WTC11 (cell line): ENCODE measurements at regions not wholly inside any gene's neighbourhood (a gene's known extent, or its start where the extent isn't known, plus 50 kb on each side); places are given as distances from the start of the nearest gene placed in this dataset.
A peak's percentile ranks its signal among the peaks of the same experiment; 100 is the strongest.

Experiments
- ATAC-seq: fragments of 200-7000 bp; cut with Tn5 transposase; 2 replicates; pipeline ENCODE4 v1.10.0; 2021; ENCODE audit warnings: mild to moderate bottlenecking, moderate library complexity
- CTCF ChIA-PET: fragments of 300-600 bp; sonication (Branson Sonifier 250); formaldehyde crosslinking; loops from one replicate; lab custom pipeline; 2021; ENCODE audit warnings: antibody characterized with exemption; lab: Charles Lee
- POLR2A ChIA-PET: fragments of 350-600 bp; sonication (Branson Sonifier 250); formaldehyde crosslinking; loops from one replicate; lab custom pipeline; 2021; ENCODE audit warnings: antibody characterized with exemption; lab: Charles Lee
- DNase-seq: peaks from one replicate; pipeline ENCODE4 v3.0.0; 2021; ENCODE audit warnings: low spot score
- H3K27ac Mint-ChIP-seq: 2 replicates; pipeline ENCODE4 v1.8.0; 2021; ENCODE audit warnings: mixed read lengths
- H3K27me3 Mint-ChIP-seq: 2 replicates; pipeline ENCODE4 v1.8.0; 2021; ENCODE audit warnings: low read depth, mild to moderate bottlenecking, moderate library complexity, mixed read lengths
- H3K36me3 Mint-ChIP-seq: 2 replicates; pipeline ENCODE4 v1.8.0; 2021; ENCODE audit warnings: mixed read lengths
- H3K4me1 Mint-ChIP-seq: 2 replicates; pipeline ENCODE4 v1.8.0; 2022; ENCODE audit warnings: mixed read lengths
- H3K4me3 Mint-ChIP-seq: 2 replicates; pipeline ENCODE4 v1.8.0; 2021; ENCODE audit warnings: mild to moderate bottlenecking, moderate library complexity, mixed read lengths
- H3K9me3 Mint-ChIP-seq: 2 replicates; pipeline ENCODE4 v1.8.0; 2021; ENCODE audit warnings: mixed read lengths
- ATF1 ChIP-seq: sonication (generic); formaldehyde crosslinking; IDR thresholded peaks from 2 replicates; pipeline ENCODE4 v1.8.1; 2023; ENCODE audit warnings: mild to moderate bottlenecking, moderate library complexity, missing genetic modification reagents
- ELF4 ChIP-seq: sonication (generic); formaldehyde crosslinking; IDR thresholded peaks from 2 replicates; pipeline ENCODE4 v1.8.1; 2022; ENCODE audit warnings: low read depth, mild to moderate bottlenecking, moderate library complexity, missing genetic modification reagents
- FOXK1 ChIP-seq: sonication (generic); formaldehyde crosslinking; IDR thresholded peaks from 2 replicates; pipeline ENCODE4 v1.8.0; 2022; ENCODE audit warnings: mild to moderate bottlenecking, moderate library complexity, missing genetic modification reagents
- FOXP1 ChIP-seq: sonication (generic); formaldehyde crosslinking; IDR thresholded peaks from 2 replicates; pipeline ENCODE4 v1.8.0; 2022; ENCODE audit warnings: missing genetic modification reagents, mild to moderate bottlenecking, moderate library complexity, borderline replicate concordance
- GTF2I ChIP-seq: fragments of 250-450 bp; sonication (Bioruptor Pico); conservative IDR thresholded peaks from 2 replicates; pipeline ENCODE4 v1.4.0; 2021; ENCODE audit warnings: mild to moderate bottlenecking
- JUN ChIP-seq: sonication (generic); formaldehyde crosslinking; IDR thresholded peaks from 2 replicates; pipeline ENCODE4 v1.8.0; 2023; ENCODE audit warnings: mild to moderate bottlenecking, missing genetic modification reagents
- NR2C2 ChIP-seq: sonication (generic); formaldehyde crosslinking; IDR thresholded peaks from 2 replicates; pipeline ENCODE4 v1.8.0; 2022; ENCODE audit warnings: mild to moderate bottlenecking, missing genetic modification reagents
- NR3C1 ChIP-seq: sonication (generic); formaldehyde crosslinking; conservative IDR thresholded peaks from 2 replicates; pipeline ENCODE4 v1.8.1; 2023; ENCODE audit warnings: low read depth, mild to moderate bottlenecking, missing genetic modification reagents
- OVOL2 ChIP-seq: fragments of 250-450 bp; sonication (Bioruptor Pico); IDR thresholded peaks from 2 replicates; pipeline ENCODE4 v1.9.0; 2021; ENCODE audit warnings: mild to moderate bottlenecking, borderline replicate concordance
- SMAD3 ChIP-seq: sonication (generic); formaldehyde crosslinking; IDR thresholded peaks from 2 replicates; pipeline ENCODE4 v1.8.0; 2022; ENCODE audit warnings: missing genetic modification reagents, mild to moderate bottlenecking, borderline replicate concordance
- SMAD4 ChIP-seq: sonication (generic); formaldehyde crosslinking; IDR thresholded peaks from 2 replicates; pipeline ENCODE4 v1.8.0; 2022; ENCODE audit warnings: mild to moderate bottlenecking, missing genetic modification reagents
- ZNF121 ChIP-seq: sonication (generic); formaldehyde crosslinking; IDR thresholded peaks from 2 replicates; pipeline ENCODE4 v1.8.0; 2023; ENCODE audit warnings: missing genetic modification reagents
- TF ChIP-seq, protein P1 (sequence below): sonication (generic); formaldehyde crosslinking; IDR thresholded peaks from 2 replicates; pipeline ENCODE4 v1.8.0; 2023; ENCODE audit warnings: missing genetic modification reagents
- TF ChIP-seq, protein P2 (sequence below): sonication (generic); formaldehyde crosslinking; conservative IDR thresholded peaks from 2 replicates; pipeline ENCODE4 v1.8.1; 2023; ENCODE audit warnings: mild to moderate bottlenecking, low read depth, missing genetic modification reagents, moderate library complexity
- TF ChIP-seq, protein P3 (sequence below): sonication (generic); formaldehyde crosslinking; IDR thresholded peaks from 2 replicates; pipeline ENCODE4 v1.8.0; 2023; ENCODE audit warnings: mild to moderate bottlenecking, missing genetic modification reagents
- TF ChIP-seq, protein P4 (sequence below): fragments of 200-600 bp; IDR thresholded peaks from 2 replicates; pipeline ENCODE4 v1.8.0; 2022; ENCODE audit warnings: antibody characterized with exemption
- TF ChIP-seq, protein P5 (sequence below): sonication (generic); formaldehyde crosslinking; IDR thresholded peaks from 2 replicates; pipeline ENCODE4 v1.8.0; 2022; ENCODE audit warnings: missing genetic modification reagents
- TF ChIP-seq, protein P6 (sequence below): sonication (generic); formaldehyde crosslinking; conservative IDR thresholded peaks from 2 replicates; pipeline ENCODE4 v1.8.1; 2022; ENCODE audit warnings: mild to moderate bottlenecking, missing genetic modification reagents
- TF ChIP-seq, protein P7 (sequence below): sonication (generic); formaldehyde crosslinking; IDR thresholded peaks from 2 replicates; pipeline ENCODE4 v1.8.1; 2022; ENCODE audit warnings: mild to moderate bottlenecking, missing genetic modification reagents, moderate library complexity, borderline replicate concordance
- TF ChIP-seq, protein P8 (sequence below): sonication (generic); formaldehyde crosslinking; IDR thresholded peaks from 2 replicates; pipeline ENCODE4 v1.8.1; 2022; ENCODE audit warnings: mild to moderate bottlenecking, moderate library complexity, missing genetic modification reagents

DNA sequence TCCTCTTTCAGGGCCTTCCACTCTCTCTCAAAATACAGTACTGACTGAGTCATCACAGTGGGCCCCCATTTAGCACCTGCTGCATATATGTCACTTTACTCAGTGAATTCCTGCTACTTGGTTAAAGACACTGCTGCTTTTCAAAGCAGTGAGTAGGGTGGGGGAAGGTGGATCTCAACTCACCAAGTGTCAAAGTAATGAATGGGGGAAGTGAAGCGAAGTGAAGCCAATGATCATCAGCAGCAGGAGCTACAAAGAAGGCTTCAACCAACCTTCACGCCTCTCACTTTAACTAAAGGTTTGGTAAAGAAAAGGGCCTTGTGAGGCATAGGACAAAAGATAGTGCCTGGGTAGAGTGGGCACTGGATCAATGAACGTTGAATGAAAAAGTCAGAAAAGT is 424.1 kb downstream of the SMARCA1 start:
- no peaks in the 10 kb centered on the region for H3K27me3 Mint-ChIP-seq
- TF ChIP-seq, protein P1, sequence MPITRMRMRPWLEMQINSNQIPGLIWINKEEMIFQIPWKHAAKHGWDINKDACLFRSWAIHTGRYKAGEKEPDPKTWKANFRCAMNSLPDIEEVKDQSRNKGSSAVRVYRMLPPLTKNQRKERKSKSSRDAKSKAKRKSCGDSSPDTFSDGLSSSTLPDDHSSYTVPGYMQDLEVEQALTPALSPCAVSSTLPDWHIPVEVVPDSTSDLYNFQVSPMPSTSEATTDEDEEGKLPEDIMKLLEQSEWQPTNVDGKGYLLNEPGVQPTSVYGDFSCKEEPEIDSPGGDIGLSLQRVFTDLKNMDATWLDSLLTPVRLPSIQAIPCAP (CRISPR knock-in tag) = no peak
- TF ChIP-seq, protein P2, sequence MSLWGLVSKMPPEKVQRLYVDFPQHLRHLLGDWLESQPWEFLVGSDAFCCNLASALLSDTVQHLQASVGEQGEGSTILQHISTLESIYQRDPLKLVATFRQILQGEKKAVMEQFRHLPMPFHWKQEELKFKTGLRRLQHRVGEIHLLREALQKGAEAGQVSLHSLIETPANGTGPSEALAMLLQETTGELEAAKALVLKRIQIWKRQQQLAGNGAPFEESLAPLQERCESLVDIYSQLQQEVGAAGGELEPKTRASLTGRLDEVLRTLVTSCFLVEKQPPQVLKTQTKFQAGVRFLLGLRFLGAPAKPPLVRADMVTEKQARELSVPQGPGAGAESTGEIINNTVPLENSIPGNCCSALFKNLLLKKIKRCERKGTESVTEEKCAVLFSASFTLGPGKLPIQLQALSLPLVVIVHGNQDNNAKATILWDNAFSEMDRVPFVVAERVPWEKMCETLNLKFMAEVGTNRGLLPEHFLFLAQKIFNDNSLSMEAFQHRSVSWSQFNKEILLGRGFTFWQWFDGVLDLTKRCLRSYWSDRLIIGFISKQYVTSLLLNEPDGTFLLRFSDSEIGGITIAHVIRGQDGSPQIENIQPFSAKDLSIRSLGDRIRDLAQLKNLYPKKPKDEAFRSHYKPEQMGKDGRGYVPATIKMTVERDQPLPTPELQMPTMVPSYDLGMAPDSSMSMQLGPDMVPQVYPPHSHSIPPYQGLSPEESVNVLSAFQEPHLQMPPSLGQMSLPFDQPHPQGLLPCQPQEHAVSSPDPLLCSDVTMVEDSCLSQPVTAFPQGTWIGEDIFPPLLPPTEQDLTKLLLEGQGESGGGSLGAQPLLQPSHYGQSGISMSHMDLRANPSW (CRISPR knock-in tag) = no peak
- TF ChIP-seq ELF4 = no peak
- TF ChIP-seq GTF2I (CRISPR knock-in tag) = no peak
- no peak for TF ChIP-seq FOXK1
- TF ChIP-seq, protein P3, sequence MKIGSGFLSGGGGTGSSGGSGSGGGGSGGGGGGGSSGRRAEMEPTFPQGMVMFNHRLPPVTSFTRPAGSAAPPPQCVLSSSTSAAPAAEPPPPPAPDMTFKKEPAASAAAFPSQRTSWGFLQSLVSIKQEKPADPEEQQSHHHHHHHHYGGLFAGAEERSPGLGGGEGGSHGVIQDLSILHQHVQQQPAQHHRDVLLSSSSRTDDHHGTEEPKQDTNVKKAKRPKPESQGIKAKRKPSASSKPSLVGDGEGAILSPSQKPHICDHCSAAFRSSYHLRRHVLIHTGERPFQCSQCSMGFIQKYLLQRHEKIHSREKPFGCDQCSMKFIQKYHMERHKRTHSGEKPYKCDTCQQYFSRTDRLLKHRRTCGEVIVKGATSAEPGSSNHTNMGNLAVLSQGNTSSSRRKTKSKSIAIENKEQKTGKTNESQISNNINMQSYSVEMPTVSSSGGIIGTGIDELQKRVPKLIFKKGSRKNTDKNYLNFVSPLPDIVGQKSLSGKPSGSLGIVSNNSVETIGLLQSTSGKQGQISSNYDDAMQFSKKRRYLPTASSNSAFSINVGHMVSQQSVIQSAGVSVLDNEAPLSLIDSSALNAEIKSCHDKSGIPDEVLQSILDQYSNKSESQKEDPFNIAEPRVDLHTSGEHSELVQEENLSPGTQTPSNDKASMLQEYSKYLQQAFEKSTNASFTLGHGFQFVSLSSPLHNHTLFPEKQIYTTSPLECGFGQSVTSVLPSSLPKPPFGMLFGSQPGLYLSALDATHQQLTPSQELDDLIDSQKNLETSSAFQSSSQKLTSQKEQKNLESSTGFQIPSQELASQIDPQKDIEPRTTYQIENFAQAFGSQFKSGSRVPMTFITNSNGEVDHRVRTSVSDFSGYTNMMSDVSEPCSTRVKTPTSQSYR (CRISPR knock-in tag) = no peak
- TF ChIP-seq SMAD4 (CRISPR knock-in tag) = no peak
- TF ChIP-seq, all 79 proteins: peak for 0
- H3K4me1 Mint-ChIP-seq = peaks cover 55% of the 10 kb centered on the region
- ChIA-PET POLR2A (no interaction called here), CTCF (interaction anchor here (1.0 kb wide), 1 partner anchor 16 kb away, joined by 3 read pairs; no protein-coding TSS in a partner anchor)
- H3K27ac Mint-ChIP-seq = no peak overlapping the region
- DNase-seq (no peak), ATAC-seq (peak; percentile 36; the same call in 1 of the 2 replicates)
- H3K36me3 Mint-ChIP-seq = peaks cover 28% of the 10 kb centered on the region
- H3K4me3 Mint-ChIP-seq = no peak overlapping the region
- peaks cover 3% of the 10 kb centered on the region; the same call in 1 of the 2 replicates for H3K9me3 Mint-ChIP-seq

DNA sequence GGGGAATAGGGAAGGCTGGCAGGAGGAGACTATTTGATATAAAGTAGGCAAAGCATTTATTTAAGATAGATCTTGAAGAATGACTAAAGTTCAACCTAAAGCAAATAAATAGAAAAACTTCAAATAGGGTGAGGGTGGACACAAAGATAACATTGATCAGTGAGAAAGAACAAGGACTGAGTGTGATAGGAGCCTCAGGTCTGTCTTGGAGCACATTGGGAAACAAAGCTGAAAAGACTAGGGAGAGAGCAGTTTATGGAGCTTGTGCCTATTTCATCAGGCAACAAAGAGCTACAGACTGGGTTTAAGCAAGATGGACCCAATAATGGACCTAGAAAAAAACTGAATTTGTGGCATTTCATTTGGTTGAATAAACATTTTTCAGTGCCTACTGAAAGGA is 425.6 kb downstream of the SMARCA1 start:
- Mint-ChIP-seq H3K4me3 (no peak overlapping the region), H3K27me3 (no peaks in the 10 kb centered on the region), H3K4me1 (peaks cover 65% of the 10 kb centered on the region), H3K27ac (no peak overlapping the region), H3K36me3 (peaks cover 30% of the 10 kb centered on the region), H3K9me3 (peaks cover 3% of the 10 kb centered on the region; the same call in 1 of the 2 replicates)
- CTCF ChIA-PET = no interaction called here
- DNase-seq = no peak
- ATAC-seq = no peak
- POLR2A ChIA-PET = no interaction called here
- TF ChIP-seq SMAD3 (CRISPR knock-in tag) (no peak), ATF1 (no peak), NR2C2 (no peak), NR3C1 (CRISPR knock-in tag) (no peak), JUN (no peak), OVOL2 (CRISPR knock-in tag) (no peak), FOXP1 (CRISPR knock-in tag) (no peak), ZNF121 (CRISPR knock-in tag) (no peak)
- TF ChIP-seq, protein P4, sequence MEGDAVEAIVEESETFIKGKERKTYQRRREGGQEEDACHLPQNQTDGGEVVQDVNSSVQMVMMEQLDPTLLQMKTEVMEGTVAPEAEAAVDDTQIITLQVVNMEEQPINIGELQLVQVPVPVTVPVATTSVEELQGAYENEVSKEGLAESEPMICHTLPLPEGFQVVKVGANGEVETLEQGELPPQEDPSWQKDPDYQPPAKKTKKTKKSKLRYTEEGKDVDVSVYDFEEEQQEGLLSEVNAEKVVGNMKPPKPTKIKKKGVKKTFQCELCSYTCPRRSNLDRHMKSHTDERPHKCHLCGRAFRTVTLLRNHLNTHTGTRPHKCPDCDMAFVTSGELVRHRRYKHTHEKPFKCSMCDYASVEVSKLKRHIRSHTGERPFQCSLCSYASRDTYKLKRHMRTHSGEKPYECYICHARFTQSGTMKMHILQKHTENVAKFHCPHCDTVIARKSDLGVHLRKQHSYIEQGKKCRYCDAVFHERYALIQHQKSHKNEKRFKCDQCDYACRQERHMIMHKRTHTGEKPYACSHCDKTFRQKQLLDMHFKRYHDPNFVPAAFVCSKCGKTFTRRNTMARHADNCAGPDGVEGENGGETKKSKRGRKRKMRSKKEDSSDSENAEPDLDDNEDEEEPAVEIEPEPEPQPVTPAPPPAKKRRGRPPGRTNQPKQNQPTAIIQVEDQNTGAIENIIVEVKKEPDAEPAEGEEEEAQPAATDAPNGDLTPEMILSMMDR = no peak
- TF ChIP-seq, protein P5, sequence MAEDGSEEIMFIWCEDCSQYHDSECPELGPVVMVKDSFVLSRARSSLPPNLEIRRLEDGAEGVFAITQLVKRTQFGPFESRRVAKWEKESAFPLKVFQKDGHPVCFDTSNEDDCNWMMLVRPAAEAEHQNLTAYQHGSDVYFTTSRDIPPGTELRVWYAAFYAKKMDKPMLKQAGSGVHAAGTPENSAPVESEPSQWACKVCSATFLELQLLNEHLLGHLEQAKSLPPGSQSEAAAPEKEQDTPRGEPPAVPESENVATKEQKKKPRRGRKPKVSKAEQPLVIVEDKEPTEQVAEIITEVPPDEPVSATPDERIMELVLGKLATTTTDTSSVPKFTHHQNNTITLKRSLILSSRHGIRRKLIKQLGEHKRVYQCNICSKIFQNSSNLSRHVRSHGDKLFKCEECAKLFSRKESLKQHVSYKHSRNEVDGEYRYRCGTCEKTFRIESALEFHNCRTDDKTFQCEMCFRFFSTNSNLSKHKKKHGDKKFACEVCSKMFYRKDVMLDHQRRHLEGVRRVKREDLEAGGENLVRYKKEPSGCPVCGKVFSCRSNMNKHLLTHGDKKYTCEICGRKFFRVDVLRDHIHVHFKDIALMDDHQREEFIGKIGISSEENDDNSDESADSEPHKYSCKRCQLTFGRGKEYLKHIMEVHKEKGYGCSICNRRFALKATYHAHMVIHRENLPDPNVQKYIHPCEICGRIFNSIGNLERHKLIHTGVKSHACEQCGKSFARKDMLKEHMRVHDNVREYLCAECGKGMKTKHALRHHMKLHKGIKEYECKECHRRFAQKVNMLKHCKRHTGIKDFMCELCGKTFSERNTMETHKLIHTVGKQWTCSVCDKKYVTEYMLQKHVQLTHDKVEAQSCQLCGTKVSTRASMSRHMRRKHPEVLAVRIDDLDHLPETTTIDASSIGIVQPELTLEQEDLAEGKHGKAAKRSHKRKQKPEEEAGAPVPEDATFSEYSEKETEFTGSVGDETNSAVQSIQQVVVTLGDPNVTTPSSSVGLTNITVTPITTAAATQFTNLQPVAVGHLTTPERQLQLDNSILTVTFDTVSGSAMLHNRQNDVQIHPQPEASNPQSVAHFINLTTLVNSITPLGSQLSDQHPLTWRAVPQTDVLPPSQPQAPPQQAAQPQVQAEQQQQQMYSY (CRISPR knock-in tag) = no peak
- TF ChIP-seq, protein P1 (CRISPR knock-in tag) = no peak
- TF ChIP-seq, protein P6, sequence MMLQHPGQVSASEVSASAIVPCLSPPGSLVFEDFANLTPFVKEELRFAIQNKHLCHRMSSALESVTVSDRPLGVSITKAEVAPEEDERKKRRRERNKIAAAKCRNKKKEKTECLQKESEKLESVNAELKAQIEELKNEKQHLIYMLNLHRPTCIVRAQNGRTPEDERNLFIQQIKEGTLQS (CRISPR knock-in tag) = no peak
- TF ChIP-seq, protein P7, sequence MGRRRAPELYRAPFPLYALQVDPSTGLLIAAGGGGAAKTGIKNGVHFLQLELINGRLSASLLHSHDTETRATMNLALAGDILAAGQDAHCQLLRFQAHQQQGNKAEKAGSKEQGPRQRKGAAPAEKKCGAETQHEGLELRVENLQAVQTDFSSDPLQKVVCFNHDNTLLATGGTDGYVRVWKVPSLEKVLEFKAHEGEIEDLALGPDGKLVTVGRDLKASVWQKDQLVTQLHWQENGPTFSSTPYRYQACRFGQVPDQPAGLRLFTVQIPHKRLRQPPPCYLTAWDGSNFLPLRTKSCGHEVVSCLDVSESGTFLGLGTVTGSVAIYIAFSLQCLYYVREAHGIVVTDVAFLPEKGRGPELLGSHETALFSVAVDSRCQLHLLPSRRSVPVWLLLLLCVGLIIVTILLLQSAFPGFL (CRISPR knock-in tag) = no peak
- TF ChIP-seq, protein P8, sequence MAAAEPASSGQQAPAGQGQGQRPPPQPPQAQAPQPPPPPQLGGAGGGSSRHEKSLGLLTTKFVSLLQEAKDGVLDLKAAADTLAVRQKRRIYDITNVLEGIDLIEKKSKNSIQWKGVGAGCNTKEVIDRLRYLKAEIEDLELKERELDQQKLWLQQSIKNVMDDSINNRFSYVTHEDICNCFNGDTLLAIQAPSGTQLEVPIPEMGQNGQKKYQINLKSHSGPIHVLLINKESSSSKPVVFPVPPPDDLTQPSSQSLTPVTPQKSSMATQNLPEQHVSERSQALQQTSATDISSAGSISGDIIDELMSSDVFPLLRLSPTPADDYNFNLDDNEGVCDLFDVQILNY (CRISPR knock-in tag) = no peak
